ENCODE measurements at regions not wholly inside any gene's neighbourhood (a gene's known extent, or its start where the extent isn't known, plus 50 kb on each side); places are given as distances from the start of the nearest gene placed in this dataset.

GRCh38 chr6:3638662-3639061 lies 112.9 kb downstream of the PXDC1 start:
- Histone ChIP-seq H2AK9ac (replicated peaks; ENCODE audit: low read depth, low read length, poor library complexity) (no peak overlapping the region), H4K5ac (ENCODE audit: low read depth, low read length) (no peak overlapping the region), H2BK20ac (ENCODE audit: low read depth, low read length) (no peak overlapping the region), H2BK15ac (ENCODE audit: low read depth, low read length) (no peak overlapping the region), H4K8ac (ENCODE audit: low read depth in 2 of 2, low read length in 2 of 2) (no peak overlapping the region), H3K56ac (ENCODE audit: extremely low read depth, insufficient read depth, low read length) (no peak overlapping the region), H3K27me3 (ENCODE audit: control insufficient read depth, insufficient read depth, low read length) (peaks cover 25% of the 10 kb centered on the region), H3K27ac (ENCODE audit: insufficient read depth, low read length) (no peak overlapping the region), H3K9me3 (ENCODE audit: control insufficient read depth, insufficient read depth, low read length) (no peaks in the 10 kb centered on the region), H2AK5ac (ENCODE audit: low read depth, low read length) (no peak overlapping the region), H2AFZ (replicated peaks; ENCODE audit: low read length, poor library complexity) (no peak overlapping the region), H3K9me1 (ENCODE audit: insufficient read depth, low read length) (no peaks in the 10 kb centered on the region), H3K4me2 (ENCODE audit: low read depth, low read length) (no peak overlapping the region), H3K79me1 (ENCODE audit: low read depth in 1 of 2, low read length in 2 of 2) (no peaks in the 10 kb centered on the region), H3K4ac (ENCODE audit: low read depth, low read length) (no peak overlapping the region), H3K36me3 (ENCODE audit: control insufficient read depth, insufficient read depth, low read length) (no peaks in the 10 kb centered on the region), H3K23ac (ENCODE audit: low read depth, low read length) (no peak overlapping the region), H3K4me1 (ENCODE audit: control insufficient read depth, insufficient read depth, low read length) (no peaks in the 10 kb centered on the region), H3K18ac (ENCODE audit: low read depth, low read length) (no peak overlapping the region), H3K9ac (ENCODE audit: low read depth, low read length) (no peak overlapping the region), H2BK120ac (ENCODE audit: low read depth, low read length) (no peak overlapping the region), H3K14ac (replicated peaks; ENCODE audit: low read depth, low read length) (no peak overlapping the region), H4K20me1 (ENCODE audit: insufficient read depth, low read length) (no peaks in the 10 kb centered on the region), H2BK5ac (ENCODE audit: low read depth, low read length, poor library complexity, severe bottlenecking) (no peak overlapping the region), H3K4me3 (ENCODE audit: insufficient read depth, low read depth, low read length) (no peak overlapping the region), H4K91ac (ENCODE audit: insufficient read depth, low read depth, low read length) (no peak overlapping the region)
- in situ Hi-C loops (cut with MboI; ENCODE audit: low sequenced_read_pairs) (no loop called here), dilution Hi-C loops (cut with HindIII; ENCODE audit: low sequenced_read_pairs, unreplicated experiment) (no loop called here), intact Hi-C loops (cut with micrococcal nuclease) (no loop called here)
- ChIA-PET POLR2A (ENCODE audit: unreplicated experiment) (no interaction called here), CTCF (no interaction called here)
- WGBS, 2 experiments (ENCODE audit: extremely low coverage in 2 of 2, insufficient read length in 1 of 2) = no CpG with 5 or more reads among the region's 4 CpGs
- no TSS peak for BruUV-seq (replicated peaks)
- ATAC-seq (ENCODE audit: low read depth) = no peak
- DNase-seq = no peak
- TF ChIP-seq CTCF (conservative IDR thresholded peaks at IDR 0.05; ENCODE audit: low read depth, low read length) = no peak
- TF ChIP-seq FOS (IDR thresholded peaks at IDR 0.05; ENCODE audit: low read depth, low read length) = no peak
- no peak for TF ChIP-seq BHLHE40 (IDR thresholded peaks at IDR 0.05; ENCODE audit: low read depth, low read length)
- no peak for TF ChIP-seq POLR2A (IDR thresholded peaks at IDR 0.05; ENCODE audit: low read depth, low read length)
- TF ChIP-seq SMC3 (IDR thresholded peaks at IDR 0.05; ENCODE audit: low read depth, low read length) = no peak
- TF ChIP-seq CEBPB (IDR thresholded peaks at IDR 0.05; ENCODE audit: low read depth, low read length) = no peak
- no peak for TF ChIP-seq MXI1 (IDR thresholded peaks at IDR 0.05; ENCODE audit: borderline replicate concordance, low read depth, low read length)
- TF ChIP-seq RFX5 (IDR thresholded peaks at IDR 0.05; ENCODE audit: low read depth, low read length) = no peak
- no peak for TF ChIP-seq RCOR1 (IDR thresholded peaks at IDR 0.05; ENCODE audit: insufficient replicate concordance, low read length)
- no peak for TF ChIP-seq MAFK (IDR thresholded peaks at IDR 0.05; ENCODE audit: low read depth, low read length)
- TF ChIP-seq ELK1 (IDR thresholded peaks at IDR 0.05; ENCODE audit: borderline replicate concordance, low read depth, low read length) = no peak
